H1 (cell line): ENCODE measurements at regions not wholly inside any gene's neighbourhood (a gene's known extent, or its start where the extent isn't known, plus 50 kb on each side); places are given as distances from the start of the nearest gene placed in this dataset.

Experiments used
- CTCF ChIA-PET: fragments of 300-600 bp; sonication (Branson Sonifier 250); formaldehyde crosslinking; loops from one replicate; lab custom pipeline; 2021; ENCODE audit not compliant: partially characterized antibody; lab: Charles Lee
- POLR2A ChIA-PET: fragments of 300-600 bp; sonication (Branson Sonifier 250); formaldehyde crosslinking; loops from one replicate; lab custom pipeline; 2021; ENCODE audit warnings: inconsistent platforms; ENCODE audit not compliant: partially characterized antibody; lab: Charles Lee
- DNase-seq, 2 experiments: peaks; one replicate each; pipeline versions ENCODE4 v3.0.0 to v3.0.0-alpha.2; 2010 to 2022; ENCODE audit warnings: low spot score in 2 of 2, low read depth in 1 of 2, mixed read lengths in 1 of 2
- FAIRE-seq: peaks from 2 replicates; lab custom pipeline; 2011; peaks lifted over from hg19 to GRCh38; lab: Jason Lieb, UNC
- H2AFZ ChIP-seq: 2 replicates; pipeline ENCODE4 v1.8.1; 2012; ENCODE audit warnings: low read length, inconsistent platforms
- H2AK5ac ChIP-seq: 2 replicates; pipeline ENCODE4 v1.6.1; 2013; ENCODE audit warnings: low read depth, low read length
- H2BK120ac ChIP-seq: replicated peaks from 2 replicates; pipeline ENCODE3; 2013; ENCODE audit warnings: low read depth, low read length, inconsistent platforms
- H2BK12ac ChIP-seq: 2 replicates; pipeline ENCODE4 v1.6.1; 2013; ENCODE audit warnings: low read depth, low read length
- H2BK15ac ChIP-seq: 2 replicates; pipeline ENCODE4 v1.6.1; 2013; ENCODE audit warnings: low read length
- H2BK20ac ChIP-seq: 2 replicates; pipeline ENCODE4 v1.6.1; 2013; ENCODE audit warnings: low read length
- H2BK5ac ChIP-seq: 2 replicates; pipeline ENCODE4 v1.6.1; 2013; ENCODE audit warnings: low read depth, low read length
- H3K14ac ChIP-seq: 2 replicates; pipeline ENCODE4 v1.6.1; 2013; ENCODE audit warnings: inconsistent platforms; ENCODE audit not compliant: insufficient read length
- H3K18ac ChIP-seq: 2 replicates; pipeline ENCODE4 v1.6.1; 2013; ENCODE audit warnings: low read length; ENCODE audit errors: extremely low read depth
- H3K23ac ChIP-seq: 2 replicates; pipeline ENCODE4 v1.6.1; 2013; ENCODE audit warnings: inconsistent platforms; ENCODE audit not compliant: insufficient read length
- H3K23me2 ChIP-seq: 2 replicates; pipeline ENCODE4 v1.6.1; 2013; ENCODE audit warnings: low read depth, low read length
- H3K27ac ChIP-seq: 2 replicates; pipeline ENCODE4 v1.6.1; 2011; ENCODE audit warnings: low read depth, low read length, inconsistent platforms
- H3K27me3 ChIP-seq, 4 experiments: replicated peaks in 1 of 4; 1 replicate in 1 of 4; 2 replicates in 3 of 4; pipeline versions ENCODE4 v1.6.1 to v1.8.1; 2011 to 2013; ENCODE audit warnings: low read length in 3 of 4, mild to moderate bottlenecking in 3 of 4, inconsistent platforms in 2 of 4, mixed read lengths in 2 of 4, moderate library complexity in 1 of 4; ENCODE audit not compliant: control insufficient read depth in 3 of 4, insufficient read depth in 3 of 4; ENCODE audit errors: extremely low read depth in 1 of 4
- H3K36me3 ChIP-seq, 4 experiments: 2 replicates each; pipeline versions ENCODE4 v1.6.1 to v1.8.1; 2011 to 2013; ENCODE audit warnings: mild to moderate bottlenecking in 4 of 4, low read length in 3 of 4, moderate library complexity in 2 of 4, control low read depth in 1 of 4, inconsistent platforms in 1 of 4; ENCODE audit not compliant: insufficient read depth in 4 of 4, control insufficient read depth in 2 of 4
- H3K4ac ChIP-seq: replicated peaks from 2 replicates; pipeline ENCODE3; 2013; ENCODE audit warnings: low read length, low read depth, mixed read lengths, inconsistent platforms; ENCODE audit not compliant: insufficient read length
- H3K4me1 ChIP-seq, 4 experiments: replicated peaks in 1 of 4; 1 replicate in 1 of 4; 2 replicates in 3 of 4; pipeline versions ENCODE4 v1.6.1 to v1.8.1; 2011 to 2013; ENCODE audit warnings: low read length in 3 of 4, inconsistent platforms in 2 of 4, mixed read lengths in 1 of 4; ENCODE audit not compliant: insufficient read depth in 4 of 4, control insufficient read depth in 3 of 4
- H3K4me2 ChIP-seq, 2 experiments: 2 replicates each; pipeline versions ENCODE4 v1.6.1 to v1.8.1; 2011 to 2013; ENCODE audit warnings: low read depth in 2 of 2, low read length in 2 of 2, control low read depth in 1 of 2, inconsistent platforms in 1 of 2, mild to moderate bottlenecking in 1 of 2; ENCODE audit not compliant: insufficient read depth in 1 of 2
- H3K4me3 ChIP-seq, 4 experiments: fragments of 200-600, 300-600 bp in 1 of 4; sonication (generic), shearing (Covaris generic), sonication (Bioruptor Twin) in 1 of 4; 2 replicates each; pipeline versions ENCODE4 v1.5.1 to v1.8.1; 2011 to 2016; ENCODE audit warnings: low read length in 4 of 4, low read depth in 3 of 4, control low read depth in 2 of 4, inconsistent platforms in 2 of 4, mild to moderate bottlenecking in 2 of 4, mixed read lengths in 1 of 4, moderate library complexity in 1 of 4; ENCODE audit not compliant: insufficient read depth in 2 of 4; ENCODE audit errors: extremely low read depth in 1 of 4
- H3K56ac ChIP-seq: replicated peaks from 2 replicates; pipeline ENCODE3; 2013; ENCODE audit warnings: low read depth, mild to moderate bottlenecking, mixed read lengths, low read length, inconsistent platforms; ENCODE audit not compliant: insufficient read length
- H3K79me1 ChIP-seq: 2 replicates; pipeline ENCODE4 v1.6.1; 2013; ENCODE audit warnings: low read depth, low read length, control low read depth
- H3K79me2 ChIP-seq, 2 experiments: 2 replicates each; pipeline versions ENCODE4 v1.6.1 to v1.8.1; 2012 to 2013; ENCODE audit warnings: low read length in 2 of 2, mild to moderate bottlenecking in 2 of 2, inconsistent platforms in 1 of 2; ENCODE audit not compliant: insufficient read depth in 2 of 2, control insufficient read depth in 1 of 2
- H3K9ac ChIP-seq, 4 experiments: replicated peaks in 1 of 4; 1 replicate in 1 of 4; 2 replicates in 3 of 4; pipeline versions ENCODE4 v1.6.1 to v1.8.1; 2011 to 2013; ENCODE audit warnings: low read depth in 3 of 4, low read length in 3 of 4, control low read depth in 2 of 4, mild to moderate bottlenecking in 2 of 4, moderate library complexity in 2 of 4, inconsistent platforms in 1 of 4; ENCODE audit errors: extremely low read depth in 1 of 4
- H3K9me3 ChIP-seq, 2 experiments: 2 replicates each; pipeline versions ENCODE4 v1.6.1 to v1.8.1; 2012 to 2013; ENCODE audit warnings: mild to moderate bottlenecking in 2 of 2, moderate library complexity in 2 of 2, control low read depth in 1 of 2, inconsistent platforms in 1 of 2, low read depth in 1 of 2, low read length in 1 of 2, mixed read lengths in 1 of 2; ENCODE audit not compliant: insufficient read depth in 2 of 2
- H4K20me1 ChIP-seq, 2 experiments: replicated peaks in 1 of 2; 2 replicates each; pipeline versions ENCODE3 to v1.8.1; 2011 to 2013; ENCODE audit warnings: inconsistent platforms in 2 of 2, low read length in 2 of 2, mild to moderate bottlenecking in 1 of 2; ENCODE audit not compliant: insufficient read depth in 2 of 2, control insufficient read depth in 1 of 2
- H4K5ac ChIP-seq: 2 replicates; pipeline ENCODE4 v1.6.1; 2013; ENCODE audit warnings: low read length, low read depth, mixed read lengths, inconsistent platforms; ENCODE audit not compliant: insufficient read length
- H4K8ac ChIP-seq: 2 replicates; pipeline ENCODE4 v1.8.0; 2013; ENCODE audit warnings: mild to moderate bottlenecking, moderate library complexity, low read length, inconsistent platforms; ENCODE audit not compliant: insufficient read depth; ENCODE audit errors: extremely low read depth
- H4K91ac ChIP-seq: replicated peaks from 2 replicates; pipeline ENCODE3; 2013; ENCODE audit warnings: low read length, mixed read lengths, inconsistent platforms; ENCODE audit not compliant: insufficient read length
- KDM5A ChIP-seq: fragments of 200-600 bp; IDR thresholded peaks from 2 replicates; pipeline ENCODE4 v1.7.1; 2012; ENCODE audit warnings: mild to moderate bottlenecking, low read length, inconsistent platforms, mixed read lengths
- RAD21 ChIP-seq, 2 experiments: IDR thresholded peaks in 1 of 2; conservative IDR thresholded peaks in 1 of 2; 2 replicates each; pipeline ENCODE4 v1.6.1; 2011; ENCODE audit warnings: low read depth in 2 of 2, low read length in 2 of 2, improper control_type of control experiment in 1 of 2, inconsistent platforms in 1 of 2, mild to moderate bottlenecking in 1 of 2, moderate library complexity in 1 of 2
- WGBS, 2 experiments: shearing (Covaris generic) in 1 of 2; methylation state at CpG; one replicate each; pipeline versions ENCODE4 v1.1.6 to v1.1.7; 2013 to 2015; ENCODE audit warnings: low lambda C conversion rate in 2 of 2, mixed read lengths in 2 of 2, inconsistent platforms in 1 of 2, low coverage in 1 of 2, missing lambda C conversion rate in 1 of 2; ENCODE audit not compliant: insufficient replicate concordance in 2 of 2, insufficient coverage in 1 of 2, insufficient read length in 1 of 2; ENCODE audit errors: extremely low coverage in 1 of 2, missing lambda C conversion rate in 1 of 2; 5-methylcytosine and 5-hydroxymethylcytosine counted together
- TF ChIP-seq, protein P1 (sequence below), 3 experiments: IDR thresholded peaks; 1 replicate in 2 of 3; 2 replicates in 1 of 3; pipeline versions ENCODE4 v1.5.1 to v1.6.1; 2011; ENCODE audit warnings: low read length in 3 of 3, mild to moderate bottlenecking in 3 of 3, inconsistent platforms in 2 of 3, low read depth in 1 of 3, moderate library complexity in 1 of 3; ENCODE audit not compliant: insufficient read depth in 1 of 3; ENCODE audit errors: control extremely low read depth in 1 of 3

DNA sequence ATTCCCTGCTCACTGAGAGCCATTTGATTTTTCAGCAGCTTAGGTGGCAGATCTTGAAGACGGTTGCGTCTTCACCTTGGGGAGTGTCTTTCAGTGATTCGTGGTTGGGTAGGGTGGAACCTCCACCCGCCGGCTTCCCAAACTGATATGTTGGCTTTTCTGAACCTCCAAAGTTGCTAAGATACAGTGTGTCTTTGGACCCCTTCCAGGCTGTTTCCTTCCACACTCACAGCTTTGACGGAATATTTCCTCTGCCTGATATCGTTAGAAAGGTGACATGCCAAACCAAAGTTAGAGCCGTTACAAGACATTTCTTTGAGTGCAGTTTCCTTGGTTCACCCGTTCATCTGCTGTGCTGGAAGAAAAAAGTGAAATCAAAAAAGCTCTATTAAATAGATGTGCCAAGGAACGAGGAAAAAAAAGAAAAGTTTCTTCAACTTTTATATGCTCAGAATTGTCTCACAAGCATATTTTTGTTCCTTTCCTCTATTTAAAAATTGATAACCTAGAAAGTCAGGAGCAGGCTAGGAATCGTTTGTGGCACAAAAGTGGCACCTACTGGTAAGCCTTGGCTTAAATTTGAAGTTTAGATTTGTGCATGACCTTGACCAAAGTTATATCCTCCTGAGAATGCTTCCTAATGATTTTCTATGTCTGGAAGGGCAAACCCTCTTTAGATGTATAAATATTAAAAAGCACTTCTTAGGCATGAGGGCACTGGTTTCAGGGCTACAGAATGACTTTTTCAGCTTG lies 270.7 kb upstream of the WWC1 start:
- H3K14ac ChIP-seq: no peak overlapping the region
- H3K27ac ChIP-seq: no peak overlapping the region
- no peaks in the 10 kb centered on the region for H3K36me3 ChIP-seq
- H4K91ac ChIP-seq: no peak overlapping the region
- H3K23ac ChIP-seq: no peak overlapping the region
- no peak overlapping the region for H3K4me3 ChIP-seq
- no peaks in the 10 kb centered on the region for H4K20me1 ChIP-seq
- no peak overlapping the region for H4K5ac ChIP-seq
- H2BK5ac ChIP-seq: no peak overlapping the region
- TF ChIP-seq KDM5A (no peak), RAD21 (IDR thresholded peaks at IDR 0.05 in 1 of 2, conservative IDR thresholded peaks at IDR 0.05 in 1 of 2; ENCODE audit: low read depth in 2 of 2, low read length in 2 of 2) (peak; percentile 57 to 63)
- TF ChIP-seq, protein P1, sequence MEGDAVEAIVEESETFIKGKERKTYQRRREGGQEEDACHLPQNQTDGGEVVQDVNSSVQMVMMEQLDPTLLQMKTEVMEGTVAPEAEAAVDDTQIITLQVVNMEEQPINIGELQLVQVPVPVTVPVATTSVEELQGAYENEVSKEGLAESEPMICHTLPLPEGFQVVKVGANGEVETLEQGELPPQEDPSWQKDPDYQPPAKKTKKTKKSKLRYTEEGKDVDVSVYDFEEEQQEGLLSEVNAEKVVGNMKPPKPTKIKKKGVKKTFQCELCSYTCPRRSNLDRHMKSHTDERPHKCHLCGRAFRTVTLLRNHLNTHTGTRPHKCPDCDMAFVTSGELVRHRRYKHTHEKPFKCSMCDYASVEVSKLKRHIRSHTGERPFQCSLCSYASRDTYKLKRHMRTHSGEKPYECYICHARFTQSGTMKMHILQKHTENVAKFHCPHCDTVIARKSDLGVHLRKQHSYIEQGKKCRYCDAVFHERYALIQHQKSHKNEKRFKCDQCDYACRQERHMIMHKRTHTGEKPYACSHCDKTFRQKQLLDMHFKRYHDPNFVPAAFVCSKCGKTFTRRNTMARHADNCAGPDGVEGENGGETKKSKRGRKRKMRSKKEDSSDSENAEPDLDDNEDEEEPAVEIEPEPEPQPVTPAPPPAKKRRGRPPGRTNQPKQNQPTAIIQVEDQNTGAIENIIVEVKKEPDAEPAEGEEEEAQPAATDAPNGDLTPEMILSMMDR (IDR thresholded peaks at IDR 0.05; ENCODE audit: control extremely low read depth in 1 of 3, insufficient read depth in 1 of 3, low read depth in 1 of 3, low read length in 3 of 3): peak in 1 of 3 experiments; percentile 5; a peak in 2 of 4 replicates
- DNase-seq (no peak), FAIRE-seq (no peak)
- no peaks in the 10 kb centered on the region for H3K27me3 ChIP-seq
- no peak overlapping the region for H2BK12ac ChIP-seq
- no peak overlapping the region for H2AFZ ChIP-seq
- no peaks in the 10 kb centered on the region for H3K9me3 ChIP-seq
- ChIA-PET POLR2A (no interaction called here), CTCF (interaction anchor here (0.7 to 2.1 kb wide), 4 partner anchors 11 to 294 kb away, joined by 3 to 5 read pairs (median 4); no protein-coding TSS in a partner anchor)
- H3K4me1 ChIP-seq: no peaks in the 10 kb centered on the region; a peak in 1 of 7 replicates
- no peak overlapping the region for H3K4me2 ChIP-seq
- H2AK5ac ChIP-seq: no peak overlapping the region
- no peaks in the 10 kb centered on the region for H3K23me2 ChIP-seq
- H3K9ac ChIP-seq: no peak overlapping the region
- no peak overlapping the region for H2BK15ac ChIP-seq
- no peaks in the 10 kb centered on the region for H3K79me2 ChIP-seq
- no peak overlapping the region for H3K56ac ChIP-seq
- H3K79me1 ChIP-seq: no peaks in the 10 kb centered on the region
- no peak overlapping the region for H3K4ac ChIP-seq
- no peak overlapping the region for H2BK20ac ChIP-seq
- no peak overlapping the region for H3K18ac ChIP-seq
- no peak overlapping the region for H2BK120ac ChIP-seq
- no peak overlapping the region for H4K8ac ChIP-seq
- 94% methylated on average over 11 of the region's 11 CpGs; no CpG with 5 or more reads in 1 of the 2 experiments for WGBS, 2 experiments
